Endothelial cell of umbilical vein (primary cell): ENCODE measurements at regions not wholly inside any gene's neighbourhood (a gene's known extent, or its start where the extent isn't known, plus 50 kb on each side); places are given as distances from the start of the nearest gene placed in this dataset.
"Not testable (repeated sequence)": the region's sequence is repeated elsewhere in the genome, so short reads cannot be mapped to it uniquely, and the experiment has no call there.

Experiments used
- BruUV-seq: library from RNA; stranded (reverse); fragments of 400-500 nt; replicated peaks from 2 replicates; lab custom pipeline; 2021; lab: Mats Ljungman, UMichigan
- CTCF ChIA-PET: fragments of 300-600, 350-600 bp; sonication (Branson Sonifier 250); formaldehyde crosslinking; loops from one replicate; lab custom pipeline; 2021; ENCODE audit warnings: antibody characterized with exemption, inconsistent platforms; lab: Charles Lee
- POLR2A ChIA-PET: fragments of 300-600, 350-600 bp; sonication (Branson Sonifier 250); formaldehyde crosslinking; loops from one replicate; lab custom pipeline; 2021; ENCODE audit warnings: antibody characterized with exemption, inconsistent platforms; lab: Charles Lee
- DNase-seq: peaks from one replicate; pipeline ENCODE4 v3.0.0-alpha.2; 2011; ENCODE audit warnings: low read depth, low spot score
- FAIRE-seq: peaks from 2 replicates; lab custom pipeline; 2011; peaks lifted over from hg19 to GRCh38; lab: Jason Lieb, UNC
- H2AFZ ChIP-seq: 2 replicates; pipeline ENCODE4 v1.6.0; 2012; ENCODE audit warnings: low read depth, low read length, control low read depth, inconsistent platforms
- H3K27ac ChIP-seq: 2 replicates; pipeline ENCODE4 v1.5.1; 2011; ENCODE audit warnings: low read depth, mild to moderate bottlenecking, control low read depth, low read length, moderate library complexity; ENCODE audit not compliant: insufficient read depth
- H3K27me3 ChIP-seq, 2 experiments: 2 replicates each; pipeline versions ENCODE4 v1.6.0 to v1.6.1; 2011; ENCODE audit warnings: low read length in 2 of 2, mixed read lengths in 1 of 2; ENCODE audit not compliant: control insufficient read depth in 2 of 2, insufficient read depth in 2 of 2
- H3K36me3 ChIP-seq, 2 experiments: 2 replicates in 1 of 2; 3 replicates in 1 of 2; pipeline ENCODE4 v1.5.1; 2011; ENCODE audit warnings: low read length in 2 of 2, mild to moderate bottlenecking in 1 of 2, moderate library complexity in 1 of 2; ENCODE audit not compliant: control insufficient read depth in 2 of 2, insufficient read depth in 2 of 2; ENCODE audit errors: extremely low read depth in 1 of 2
- H3K4me1 ChIP-seq: 3 replicates; pipeline ENCODE4 v1.5.1; 2011; ENCODE audit warnings: mild to moderate bottlenecking, low read length; ENCODE audit not compliant: control insufficient read depth, insufficient read depth; ENCODE audit errors: extremely low read depth
- H3K4me2 ChIP-seq: 2 replicates; pipeline ENCODE4 v1.6.1; 2011; ENCODE audit warnings: low read length, control low read depth, mixed read lengths; ENCODE audit not compliant: insufficient read depth
- H3K4me3 ChIP-seq, 3 experiments: fragments of 200-600 bp in 1 of 3; sonication (generic), shearing (Covaris generic) in 1 of 3; replicated peaks in 1 of 3; 2 replicates each; pipeline ENCODE4 v1.5.1; 2011 to 2016; ENCODE audit warnings: control low read depth in 3 of 3, low read length in 3 of 3, mild to moderate bottlenecking in 2 of 3, inconsistent platforms in 1 of 3, low read depth in 1 of 3, moderate library complexity in 1 of 3; ENCODE audit not compliant: insufficient read depth in 1 of 3
- H3K79me2 ChIP-seq: 2 replicates; pipeline ENCODE4 v1.6.0; 2012; ENCODE audit warnings: low read length, inconsistent platforms; ENCODE audit not compliant: control insufficient read depth, insufficient read depth
- H3K9ac ChIP-seq: replicated peaks from 2 replicates; pipeline ENCODE3; 2011; ENCODE audit warnings: low read length, control low read depth; ENCODE audit not compliant: insufficient read depth; ENCODE audit errors: extremely low read depth
- H3K9me1 ChIP-seq: replicated peaks from 3 replicates; pipeline ENCODE4 v1.6.0; 2011; ENCODE audit warnings: mild to moderate bottlenecking, low read length; ENCODE audit not compliant: control insufficient read depth, insufficient read depth; ENCODE audit errors: extremely low read depth
- H3K9me3 ChIP-seq: replicated peaks from 2 replicates; pipeline ENCODE4 v1.5.1; 2012; ENCODE audit warnings: low read length, inconsistent platforms; ENCODE audit not compliant: control insufficient read depth, insufficient read depth
- H4K20me1 ChIP-seq: replicated peaks from 2 replicates; pipeline ENCODE3; 2011; ENCODE audit warnings: mild to moderate bottlenecking, low read length; ENCODE audit not compliant: control insufficient read depth, insufficient read depth; ENCODE audit errors: extremely low read depth
- CTCF ChIP-seq, 2 donors: IDR thresholded peaks; 1 replicate in 1 of 2; 2 replicates in 1 of 2; pipeline ENCODE4 v1.5.1; 2011; ENCODE audit warnings: low read length in 2 of 2, mild to moderate bottlenecking in 2 of 2, moderate library complexity in 2 of 2, control low read depth in 1 of 2, inconsistent platforms in 1 of 2, low read depth in 1 of 2; ENCODE audit not compliant: insufficient read depth in 1 of 2; ENCODE audit errors: extremely low read depth in 1 of 2
- EZH2 ChIP-seq: IDR thresholded peaks from 2 replicates; pipeline ENCODE4 v1.6.1; 2012; ENCODE audit warnings: borderline replicate concordance, low read depth, mild to moderate bottlenecking, moderate library complexity, low read length, inconsistent platforms; ENCODE audit not compliant: severe bottlenecking
- FOS ChIP-seq: IDR thresholded peaks from 2 replicates; pipeline ENCODE4 v1.6.1; 2011; ENCODE audit warnings: mild to moderate bottlenecking, low read length, moderate library complexity, borderline replicate concordance; ENCODE audit not compliant: insufficient read depth
- GATA2 ChIP-seq: IDR thresholded peaks from 2 replicates; pipeline ENCODE4 v1.7.0; 2011; ENCODE audit warnings: low read depth, mild to moderate bottlenecking, moderate library complexity, mixed read lengths, low read length; ENCODE audit not compliant: insufficient read length, insufficient read depth
- JUN ChIP-seq: IDR thresholded peaks from 2 replicates; pipeline ENCODE4 v1.6.1; 2011; ENCODE audit warnings: borderline replicate concordance, low read depth; ENCODE audit not compliant: insufficient read length, insufficient read depth
- MYC ChIP-seq: IDR thresholded peaks from one replicate; pipeline ENCODE4 v1.6.1; 2011; ENCODE audit warnings: mild to moderate bottlenecking, low read depth, low read length
- POLR2A ChIP-seq: IDR thresholded peaks from 2 replicates; pipeline ENCODE4 v1.6.1; 2012; ENCODE audit warnings: low read depth, mild to moderate bottlenecking, control low read depth, low read length
- POLR2AphosphoS5 ChIP-seq: IDR thresholded peaks from 2 replicates; pipeline ENCODE4 v1.6.1; 2012; ENCODE audit warnings: low read depth, mild to moderate bottlenecking, control low read depth, low read length, moderate library complexity; ENCODE audit not compliant: insufficient read depth
- dilution Hi-C: fragments of 300-500 bp; cut with MboI; formaldehyde crosslinking; loops from one replicate; pipeline ENCODE4 v1.15.0; 2019; ENCODE audit warnings: low sequenced_read_pairs; ENCODE audit not compliant: extremely low pct_ligation_motif_present
- intact Hi-C: fragments of 100-400 bp; cut with micrococcal nuclease; formaldehyde crosslinking; loops from one replicate; pipeline ENCODE4 v1.10.0; 2022
- TF ChIP-seq, protein P1 (sequence below): IDR thresholded peaks from 2 replicates; pipeline ENCODE4 v1.6.1; 2011; ENCODE audit not compliant: insufficient read depth, insufficient read length

GRCh38 chr3:59171491-59171890, 121.7 kb upstream of the CFAP20DC start:
- dilution Hi-C loops (no loop called here), intact Hi-C loops (no loop called here)
- Histone ChIP-seq H2AFZ (no peak overlapping the region), H3K9ac (no peak overlapping the region), H4K20me1 (no peaks in the 10 kb centered on the region), H3K27ac (no peak overlapping the region), H3K27me3 (no peaks in the 10 kb centered on the region), H3K4me2 (no peak overlapping the region), H3K79me2 (no peaks in the 10 kb centered on the region), H3K4me3 (no peak overlapping the region), H3K36me3 (no peaks in the 10 kb centered on the region), H3K9me1 (no peaks in the 10 kb centered on the region), H3K9me3 (no peaks in the 10 kb centered on the region), H3K4me1 (no peaks in the 10 kb centered on the region)
- ChIA-PET CTCF (no interaction called here), POLR2A (no interaction called here)
- TF ChIP-seq, protein P1, sequence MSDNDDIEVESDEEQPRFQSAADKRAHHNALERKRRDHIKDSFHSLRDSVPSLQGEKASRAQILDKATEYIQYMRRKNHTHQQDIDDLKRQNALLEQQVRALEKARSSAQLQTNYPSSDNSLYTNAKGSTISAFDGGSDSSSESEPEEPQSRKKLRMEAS, result no peak
- no peak for TF ChIP-seq EZH2
- TF ChIP-seq POLR2AphosphoS5, result no peak
- TF ChIP-seq CTCF (IDR thresholded peaks at IDR 0.05; ENCODE audit: extremely low read depth in 1 of 2, insufficient read depth in 1 of 2, low read depth in 1 of 2, low read length in 2 of 2), result no peak
- TF ChIP-seq JUN, result no peak
- no peak for TF ChIP-seq FOS
- TF ChIP-seq MYC, result no peak
- TF ChIP-seq POLR2A, result no peak
- TF ChIP-seq GATA2, result no peak
- BruUV-seq, result no TSS peak
- DNase-seq (no peak), FAIRE-seq (no peak)

DNA sequence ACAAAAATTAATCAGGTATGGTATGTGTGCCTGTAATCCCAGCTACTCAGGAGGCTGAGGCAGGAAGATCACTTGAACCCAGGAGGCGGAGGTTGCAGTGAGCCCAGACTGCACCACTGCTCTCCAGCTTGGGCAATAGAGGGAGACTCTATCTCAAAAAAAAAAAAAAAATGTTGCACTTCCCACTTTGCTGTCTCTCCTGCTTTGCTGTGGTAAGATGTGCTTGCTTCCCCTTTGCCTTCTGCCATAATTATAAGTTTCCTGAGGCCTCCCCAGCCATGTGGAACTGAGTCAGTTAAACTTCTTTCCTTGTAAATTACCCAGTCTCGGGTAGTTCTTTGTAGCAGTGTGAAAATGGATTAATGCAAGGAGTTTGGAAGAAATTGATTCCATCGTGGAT, 120.3 kb upstream of the CFAP20DC start:
- intact Hi-C loops, POLR2A ChIA-PET, H3K9me3 ChIP-seq, H4K20me1 ChIP-seq, H3K9ac ChIP-seq, H3K27me3 ChIP-seq, H3K4me1 ChIP-seq, FAIRE-seq, dilution Hi-C loops, H3K36me3 ChIP-seq, H3K4me2 ChIP-seq, H3K4me3 ChIP-seq, H2AFZ ChIP-seq, DNase-seq, BruUV-seq, CTCF ChIA-PET, H3K9me1 ChIP-seq, H3K79me2 ChIP-seq, H3K27ac ChIP-seq: not testable (repeated sequence)
